Lung (tissue), 11 donors: ENCODE measurements at regions not wholly inside any gene's neighbourhood (a gene's known extent, or its start where the extent isn't known, plus 50 kb on each side); places are given as distances from the start of the nearest gene placed in this dataset.

Source experiments
- ATAC-seq: fragments of 200-7000 bp; cut with Tn5 transposase; one replicate; pipeline ENCODE4 v1.9.1; 2020; ENCODE audit warnings: moderate number of reproducible peaks; ENCODE audit not compliant: insufficient read depth, low FRiP score
- DNase-seq, 3 donors: peaks; one replicate each; pipeline ENCODE4 v3.0.0-alpha.2; 2013 to 2017
- H3K27ac ChIP-seq, 2 donors: one replicate each; pipeline ENCODE4 v1.5.1; 2013; ENCODE audit warnings: mild to moderate bottlenecking in 2 of 2, moderate library complexity in 2 of 2, control low read depth in 1 of 2, inconsistent platforms in 1 of 2, low read depth in 1 of 2, low read length in 1 of 2
- H3K27me3 ChIP-seq, 3 donors: one replicate each; pipeline ENCODE4 v1.5.1; 2013; ENCODE audit warnings: low read length in 2 of 3; ENCODE audit not compliant: control insufficient read depth in 3 of 3, insufficient read depth in 3 of 3
- H3K36me3 ChIP-seq, 4 donors: one replicate each; pipeline ENCODE4 v1.5.1; 2013; ENCODE audit warnings: low read length in 4 of 4, mild to moderate bottlenecking in 1 of 4, moderate library complexity in 1 of 4; ENCODE audit not compliant: control insufficient read depth in 4 of 4, insufficient read depth in 4 of 4
- H3K4me1 ChIP-seq, 5 donors: one replicate each; pipeline ENCODE4 v1.5.1; 2013; ENCODE audit warnings: low read length in 5 of 5, mild to moderate bottlenecking in 2 of 5, moderate library complexity in 1 of 5; ENCODE audit not compliant: control insufficient read depth in 5 of 5, insufficient read depth in 5 of 5
- H3K4me3 ChIP-seq: one replicate; pipeline ENCODE4 v1.5.1; 2013; ENCODE audit warnings: mild to moderate bottlenecking, control low read depth, moderate library complexity
- H3K9ac ChIP-seq, 2 donors: one replicate each; pipeline ENCODE4 v1.5.1; 2013; ENCODE audit warnings: low read length in 2 of 2, control low read depth in 1 of 2; ENCODE audit not compliant: insufficient read depth in 1 of 2
- H3K9me3 ChIP-seq, 4 donors: one replicate each; pipeline ENCODE4 v1.5.1; 2013; ENCODE audit warnings: low read length in 3 of 4, mild to moderate bottlenecking in 1 of 4, moderate library complexity in 1 of 4; ENCODE audit not compliant: control insufficient read depth in 4 of 4, insufficient read depth in 3 of 4
- WGBS, 2 donors: extraction: QIAGEN DNeasy Blood & Tissue Kit; methylation state at CpG; one replicate each; pipeline ENCODE4 v1.1.7; 2013; 5-methylcytosine and 5-hydroxymethylcytosine counted together
- TF ChIP-seq, protein P1 (sequence below): IDR thresholded peaks from 2 replicates; pipeline ENCODE4 v1.5.1; 2012; ENCODE audit warnings: mild to moderate bottlenecking; ENCODE audit errors: control extremely low read depth, extremely low read depth
- donor health status: control.
- donor health status: control.
- donor health status: Bipolar disorder and iron deficiency.
- donor health status: healthy.
- donor health status: DM: yes; HTN: yes; CAD: no.

DNA sequence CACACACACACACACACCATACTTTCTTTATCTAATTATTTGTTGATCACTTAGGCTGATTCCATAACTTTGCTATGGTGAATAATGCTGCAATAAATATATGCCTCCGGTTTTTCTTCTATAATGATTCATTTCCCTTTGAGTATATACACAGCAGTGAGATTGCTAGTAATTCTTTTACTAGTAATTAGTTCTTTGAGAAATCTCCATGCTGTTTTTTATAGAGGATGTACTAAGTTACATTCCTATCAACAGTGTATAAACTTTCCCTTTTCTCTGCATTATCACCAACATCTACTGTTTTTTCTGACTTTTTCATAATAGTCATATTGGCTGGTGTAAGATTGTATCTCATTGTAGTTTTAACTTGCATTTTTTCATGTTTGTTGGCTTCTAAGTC is 1405.1 kb downstream of the PCDH9 start:
- Histone ChIP-seq H3K9ac (no peak overlapping the region), H3K9me3 (peaks cover 0 to 5% (median 0%) of the 10 kb centered on the region in 4 donors), H3K27me3 (no peaks in the 10 kb centered on the region), H3K4me1 (no peaks in the 10 kb centered on the region), H3K27ac (no peak overlapping the region), H3K36me3 (no peaks in the 10 kb centered on the region), H3K4me3 (no peak overlapping the region)
- WGBS, 2 donors = 85 to 86% methylated on average over 1 of the region's 1 CpG
- TF ChIP-seq, protein P1, sequence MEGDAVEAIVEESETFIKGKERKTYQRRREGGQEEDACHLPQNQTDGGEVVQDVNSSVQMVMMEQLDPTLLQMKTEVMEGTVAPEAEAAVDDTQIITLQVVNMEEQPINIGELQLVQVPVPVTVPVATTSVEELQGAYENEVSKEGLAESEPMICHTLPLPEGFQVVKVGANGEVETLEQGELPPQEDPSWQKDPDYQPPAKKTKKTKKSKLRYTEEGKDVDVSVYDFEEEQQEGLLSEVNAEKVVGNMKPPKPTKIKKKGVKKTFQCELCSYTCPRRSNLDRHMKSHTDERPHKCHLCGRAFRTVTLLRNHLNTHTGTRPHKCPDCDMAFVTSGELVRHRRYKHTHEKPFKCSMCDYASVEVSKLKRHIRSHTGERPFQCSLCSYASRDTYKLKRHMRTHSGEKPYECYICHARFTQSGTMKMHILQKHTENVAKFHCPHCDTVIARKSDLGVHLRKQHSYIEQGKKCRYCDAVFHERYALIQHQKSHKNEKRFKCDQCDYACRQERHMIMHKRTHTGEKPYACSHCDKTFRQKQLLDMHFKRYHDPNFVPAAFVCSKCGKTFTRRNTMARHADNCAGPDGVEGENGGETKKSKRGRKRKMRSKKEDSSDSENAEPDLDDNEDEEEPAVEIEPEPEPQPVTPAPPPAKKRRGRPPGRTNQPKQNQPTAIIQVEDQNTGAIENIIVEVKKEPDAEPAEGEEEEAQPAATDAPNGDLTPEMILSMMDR = no peak
- no peak for DNase-seq
- no peak for ATAC-seq

DNA sequence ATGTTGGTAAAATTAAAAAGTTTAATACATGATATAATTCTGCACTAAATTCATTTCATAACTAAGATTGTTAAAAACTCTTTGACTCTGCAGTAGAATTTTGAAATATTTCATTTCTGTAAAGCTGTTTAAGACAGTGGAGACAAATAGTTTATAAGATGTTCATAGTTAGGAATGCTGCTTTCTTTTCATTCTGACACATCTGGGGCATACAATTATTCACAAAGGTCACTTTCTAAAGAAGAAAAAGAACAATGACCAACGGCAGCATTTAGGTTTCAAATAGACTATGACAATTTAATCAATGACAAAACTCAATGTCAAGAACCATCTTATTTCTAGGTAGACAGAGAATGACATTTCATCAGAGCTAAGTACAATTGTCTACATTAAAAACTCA is 1422.1 kb downstream of the PCDH9 start:
- Histone ChIP-seq H3K9me3 (peaks cover 0 to 2% (median 0%) of the 10 kb centered on the region in 4 donors), H3K27ac (no peak overlapping the region), H3K4me1 (no peaks in the 10 kb centered on the region), H3K27me3 (no peaks in the 10 kb centered on the region), H3K4me3 (no peak overlapping the region), H3K9ac (no peak overlapping the region), H3K36me3 (no peaks in the 10 kb centered on the region)
- TF ChIP-seq, protein P1 = no peak
- ATAC-seq (no peak), DNase-seq (no peak)
- WGBS, 2 donors = 65 to 74% methylated on average over 1 of the region's 1 CpG

GRCh38 chr13:65803530-65804392 is 1426.4 kb downstream of the PCDH9 start:
- H3K27ac ChIP-seq = no peak overlapping the region
- H3K4me3 ChIP-seq = no peak overlapping the region
- H3K9ac ChIP-seq = no peak overlapping the region
- WGBS, 2 donors = 89 to 96% methylated on average over 12 of the region's 12 CpGs
- no peaks in the 10 kb centered on the region for H3K36me3 ChIP-seq
- TF ChIP-seq, protein P1 = no peak
- no peak for DNase-seq
- no peak for ATAC-seq
- no peaks in the 10 kb centered on the region for H3K4me1 ChIP-seq
- H3K27me3 ChIP-seq = no peaks in the 10 kb centered on the region
- no peaks in the 10 kb centered on the region for H3K9me3 ChIP-seq

- no peaks in the 10 kb centered on the region for H3K9me3 ChIP-seq
- H3K4me1 ChIP-seq = no peaks in the 10 kb centered on the region
- DNase-seq = no peak
- WGBS, 2 donors = 20 to 80% methylated on average over 1 of the region's 1 CpG
- TF ChIP-seq, protein P1 = no peak
- H3K36me3 ChIP-seq = no peaks in the 10 kb centered on the region
- ATAC-seq = no peak
- H3K9ac ChIP-seq = no peak overlapping the region
- no peak overlapping the region for H3K4me3 ChIP-seq
- H3K27ac ChIP-seq = no peak overlapping the region
- H3K27me3 ChIP-seq = no peaks in the 10 kb centered on the region
These were observed 1440.3 kb downstream of the PCDH9 start for GRCh38 chr13:65789815-65790214.
